NCI-H69 (cell line): ENCODE measurements at regions not wholly inside any gene's neighbourhood (a gene's known extent, or its start where the extent isn't known, plus 50 kb on each side); places are given as distances from the start of the nearest gene placed in this dataset.
"Not testable (repeated sequence)": the region's sequence is repeated elsewhere in the genome, so short reads cannot be mapped to it uniquely, and the experiment has no call there.

Experiments
- DNase-seq: peaks from one replicate; lab custom pipeline; 2025; lab: John Stamatoyannopoulos, UW

- DNase-seq: no peak
These were observed 121.7 kb upstream of the GLRA1 start for GRCh38 chr5:152046361-152046760.

- DNase-seq: peak; percentile 40
These were observed 114.2 kb upstream of the GLRA1 start for GRCh38 chr5:152038856-152039255.

- not testable (repeated sequence) for DNase-seq
These were observed 101.8 kb upstream of the GLRA1 start for GRCh38 chr5:152026328-152027024.

GRCh38 chr5:152016421-152016820 lies 91.8 kb upstream of the GLRA1 start:
- DNase-seq: no peak

GRCh38 chr5:152007653-152008335 lies 83.1 kb upstream of the GLRA1 start:
- peak; percentile 44 for DNase-seq

- DNase-seq: no peak
These were observed 79.4 kb upstream of the GLRA1 start for GRCh38 chr5:152004095-152004494.
